GM23338 (cell line): ENCODE measurements at regions not wholly inside any gene's neighbourhood (a gene's known extent, or its start where the extent isn't known, plus 50 kb on each side); places are given as distances from the start of the nearest gene placed in this dataset.
A peak's percentile ranks its signal among the peaks of the same experiment; 100 is the strongest.

ENCODE experiments used
- ATAC-seq: fragments of 200-7000 bp; cut with Tn5 transposase; 3 replicates; pipeline ENCODE4 v1.9.1; 2020
- DNase-seq: peaks from one replicate; pipeline ENCODE4 v3.0.0-alpha.2; 2015; ENCODE audit warnings: low spot score
- H2AFZ ChIP-seq: fragments of 200-600 bp; sonication (generic); 2 replicates; pipeline ENCODE4 v1.8.0; 2016; ENCODE audit warnings: antibody characterized with exemption, mild to moderate bottlenecking, moderate library complexity
- H3F3A ChIP-seq: fragments of 200-600 bp; sonication (generic); replicated peaks from 2 replicates; pipeline ENCODE4 v1.8.0; 2017; ENCODE audit warnings: antibody characterized with exemption, mixed run types, low read depth
- H3K27ac ChIP-seq: fragments of 200-600 bp; sonication (generic); 2 replicates; pipeline ENCODE4 v1.6.1; 2016; ENCODE audit warnings: low read depth
- H3K27me3 ChIP-seq: fragments of 200-600 bp; sonication (generic); 2 replicates; pipeline ENCODE4 v1.8.0; 2016; ENCODE audit warnings: mild to moderate bottlenecking, mixed run types, moderate library complexity; ENCODE audit not compliant: insufficient read depth
- H3K36me3 ChIP-seq: fragments of 200-600 bp; sonication (generic); 2 replicates; pipeline ENCODE4 v1.8.0; 2016; ENCODE audit warnings: mild to moderate bottlenecking; ENCODE audit not compliant: insufficient read depth
- H3K4me1 ChIP-seq: fragments of 200-600 bp; sonication (generic); 2 replicates; pipeline ENCODE4 v1.8.0; 2016; ENCODE audit warnings: mild to moderate bottlenecking, moderate library complexity; ENCODE audit not compliant: insufficient read depth
- H3K4me2 ChIP-seq: fragments of 200-600 bp; sonication (generic); 2 replicates; pipeline ENCODE4 v1.7.1; 2017; ENCODE audit warnings: mixed run types
- H3K4me3 ChIP-seq: fragments of 200-600 bp; sonication (generic); 2 replicates; pipeline ENCODE4 v1.6.1; 2016; ENCODE audit warnings: mixed run types
- H3K79me2 ChIP-seq: fragments of 200-600 bp; sonication (generic); replicated peaks from 2 replicates; pipeline ENCODE4 v1.8.0; 2017; ENCODE audit warnings: mild to moderate bottlenecking; ENCODE audit not compliant: insufficient read depth
- H3K9me2 ChIP-seq: fragments of 200-600 bp; sonication (generic); 2 replicates; pipeline ENCODE4 v1.8.0; 2017; ENCODE audit not compliant: insufficient read depth
- H4K20me1 ChIP-seq: fragments of 200-600 bp; sonication (generic); replicated peaks from 2 replicates; pipeline ENCODE4 v1.8.0; 2017; ENCODE audit warnings: mild to moderate bottlenecking; ENCODE audit not compliant: insufficient read depth
- H3K27ac Mint-ChIP-seq: 2 replicates; pipeline ENCODE4 v1.8.0; 2020; ENCODE audit warnings: inconsistent platforms, mild to moderate bottlenecking, moderate library complexity, mixed read lengths
- H3K27me3 Mint-ChIP-seq: 3 replicates; pipeline ENCODE4 v1.8.0; 2022; ENCODE audit warnings: low read depth, mild to moderate bottlenecking, moderate library complexity, mixed read lengths, inconsistent platforms; ENCODE audit not compliant: insufficient read depth, poor library complexity
- H3K36me3 Mint-ChIP-seq: 3 replicates; pipeline ENCODE4 v1.8.0; 2021; ENCODE audit warnings: low read depth, mild to moderate bottlenecking, inconsistent platforms, moderate library complexity, mixed read lengths
- H3K4me1 Mint-ChIP-seq: 3 replicates; pipeline ENCODE4 v1.8.0; 2020; ENCODE audit warnings: mild to moderate bottlenecking, inconsistent platforms, mixed read lengths
- H3K4me3 Mint-ChIP-seq: 3 replicates; pipeline ENCODE4 v1.8.0; 2021; ENCODE audit warnings: moderate library complexity, mild to moderate bottlenecking, inconsistent platforms, mixed read lengths
- H3K9me3 Mint-ChIP-seq: 3 replicates; pipeline ENCODE4 v1.8.0; 2020; ENCODE audit warnings: moderate library complexity, mild to moderate bottlenecking, inconsistent platforms, mixed read lengths
- CREB1 ChIP-seq: fragments of 250-450 bp; sonication (Bioruptor Pico); IDR thresholded peaks from 2 replicates; pipeline ENCODE4 v1.5.0; 2020; ENCODE audit warnings: low read depth, mild to moderate bottlenecking, moderate library complexity
- EZH2 ChIP-seq: fragments of 200-600 bp; sonication (generic); IDR thresholded peaks from one replicate; pipeline ENCODE4 v1.8.0; 2017; ENCODE audit warnings: antibody characterized with exemption, mild to moderate bottlenecking, low read depth; ENCODE audit not compliant: unreplicated experiment
- EZH2phosphoT487 ChIP-seq: fragments of 200-600 bp; sonication (generic); IDR thresholded peaks from one replicate; pipeline ENCODE4 v1.8.1; 2018; ENCODE audit warnings: antibody characterized with exemption; ENCODE audit not compliant: unreplicated experiment
- NANOG ChIP-seq: IDR thresholded peaks from 2 replicates; pipeline ENCODE4 v1.6.1; 2016; ENCODE audit warnings: antibody characterized with exemption, borderline replicate concordance
- POLR2AphosphoS5 ChIP-seq: IDR thresholded peaks from 2 replicates; pipeline ENCODE4 v1.6.1; 2016; ENCODE audit warnings: antibody characterized with exemption, low read depth
- STAT1 ChIP-seq: IDR thresholded peaks from one replicate; pipeline ENCODE4 v1.6.1; 2016; ENCODE audit warnings: antibody characterized with exemption; ENCODE audit not compliant: unreplicated experiment
- ZNF114 ChIP-seq: fragments of 250-450 bp; sonication (Bioruptor Pico); IDR thresholded peaks from 2 replicates; pipeline ENCODE4 v1.5.0; 2020; ENCODE audit warnings: mild to moderate bottlenecking, moderate library complexity
- ZNF331 ChIP-seq: fragments of 250-450 bp; sonication (Bioruptor Pico); IDR thresholded peaks from 2 replicates; pipeline ENCODE4 v1.5.0; 2020; ENCODE audit warnings: low read depth, mild to moderate bottlenecking, moderate library complexity
- TF ChIP-seq, protein P1 (sequence below): IDR thresholded peaks from 2 replicates; pipeline ENCODE4 v1.6.1; 2016; ENCODE audit warnings: antibody characterized with exemption
- TF ChIP-seq, protein P2 (sequence below), 2 experiments: fragments of 200-600 bp in 1 of 2; sonication (generic) in 1 of 2; conservative IDR thresholded peaks; 2 replicates each; pipeline versions ENCODE4 v1.5.1 to v1.6.1; 2016 to 2017; ENCODE audit warnings: antibody characterized with exemption in 2 of 2, low read depth in 2 of 2, mild to moderate bottlenecking in 2 of 2, moderate library complexity in 1 of 2
- TF ChIP-seq, protein P3 (sequence below): fragments of 250-450 bp; sonication (Bioruptor Pico); IDR thresholded peaks from 2 replicates; pipeline ENCODE4 v1.5.0; 2020; ENCODE audit warnings: mild to moderate bottlenecking, moderate library complexity

DNA sequence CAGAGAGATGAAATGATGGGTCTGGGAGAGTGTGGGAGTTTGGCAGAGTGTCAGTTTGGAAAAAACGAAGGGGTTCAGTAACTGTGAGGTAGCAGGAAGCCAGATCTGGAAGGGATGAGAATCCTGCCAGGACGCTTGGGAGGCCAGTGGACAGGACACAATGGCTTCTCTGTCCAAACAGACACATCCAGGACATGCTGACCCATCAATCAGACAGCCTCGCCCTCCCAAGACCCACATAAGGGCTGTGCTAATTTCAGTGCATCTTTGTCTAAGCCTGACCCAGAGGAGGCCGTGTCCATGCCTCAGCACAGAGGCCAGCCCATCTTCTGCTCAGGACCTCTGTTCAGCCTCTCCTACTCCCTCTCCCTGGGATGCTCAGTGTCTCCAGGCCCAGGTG lies 576.5 kb upstream of the B3GAT1 start:
- no peak for TF ChIP-seq STAT1
- TF ChIP-seq, protein P1, sequence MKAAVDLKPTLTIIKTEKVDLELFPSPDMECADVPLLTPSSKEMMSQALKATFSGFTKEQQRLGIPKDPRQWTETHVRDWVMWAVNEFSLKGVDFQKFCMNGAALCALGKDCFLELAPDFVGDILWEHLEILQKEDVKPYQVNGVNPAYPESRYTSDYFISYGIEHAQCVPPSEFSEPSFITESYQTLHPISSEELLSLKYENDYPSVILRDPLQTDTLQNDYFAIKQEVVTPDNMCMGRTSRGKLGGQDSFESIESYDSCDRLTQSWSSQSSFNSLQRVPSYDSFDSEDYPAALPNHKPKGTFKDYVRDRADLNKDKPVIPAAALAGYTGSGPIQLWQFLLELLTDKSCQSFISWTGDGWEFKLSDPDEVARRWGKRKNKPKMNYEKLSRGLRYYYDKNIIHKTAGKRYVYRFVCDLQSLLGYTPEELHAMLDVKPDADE = no peak
- no peak for TF ChIP-seq EZH2phosphoT487
- no peak for TF ChIP-seq EZH2
- TF ChIP-seq CREB1 (CRISPR knock-in tag) = no peak
- no peak for TF ChIP-seq POLR2AphosphoS5
- TF ChIP-seq ZNF114 = no peak

DNA sequence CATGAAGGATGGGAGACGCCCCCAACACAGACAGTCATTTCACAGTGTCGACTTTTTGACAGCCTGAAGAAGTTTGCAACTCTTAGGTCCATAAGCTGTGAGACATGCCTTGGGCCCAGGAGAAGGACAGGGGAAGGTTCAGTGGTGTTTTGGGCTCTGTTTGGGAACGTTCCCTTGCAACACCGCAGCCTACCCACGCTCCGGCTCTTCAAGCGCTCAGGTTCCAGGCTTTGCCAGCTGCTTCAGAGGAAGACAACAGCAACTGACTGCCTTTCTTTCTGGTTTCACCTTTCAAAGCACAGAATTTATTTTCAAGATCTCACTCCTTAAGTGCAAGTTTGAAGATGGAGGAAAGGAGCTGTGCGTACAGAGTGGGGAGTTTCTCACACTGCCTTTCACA lies 575.8 kb upstream of the B3GAT1 start:
- H3K4me3 Mint-ChIP-seq = no peak overlapping the region
- H3K27ac Mint-ChIP-seq = peak overlapping the region; percentile 41; the same call in 1 of the 2 replicates
- TF ChIP-seq CREB1 (CRISPR knock-in tag) = no peak
- TF ChIP-seq NANOG = no peak
- TF ChIP-seq STAT1 = no peak
- TF ChIP-seq, protein P2, sequence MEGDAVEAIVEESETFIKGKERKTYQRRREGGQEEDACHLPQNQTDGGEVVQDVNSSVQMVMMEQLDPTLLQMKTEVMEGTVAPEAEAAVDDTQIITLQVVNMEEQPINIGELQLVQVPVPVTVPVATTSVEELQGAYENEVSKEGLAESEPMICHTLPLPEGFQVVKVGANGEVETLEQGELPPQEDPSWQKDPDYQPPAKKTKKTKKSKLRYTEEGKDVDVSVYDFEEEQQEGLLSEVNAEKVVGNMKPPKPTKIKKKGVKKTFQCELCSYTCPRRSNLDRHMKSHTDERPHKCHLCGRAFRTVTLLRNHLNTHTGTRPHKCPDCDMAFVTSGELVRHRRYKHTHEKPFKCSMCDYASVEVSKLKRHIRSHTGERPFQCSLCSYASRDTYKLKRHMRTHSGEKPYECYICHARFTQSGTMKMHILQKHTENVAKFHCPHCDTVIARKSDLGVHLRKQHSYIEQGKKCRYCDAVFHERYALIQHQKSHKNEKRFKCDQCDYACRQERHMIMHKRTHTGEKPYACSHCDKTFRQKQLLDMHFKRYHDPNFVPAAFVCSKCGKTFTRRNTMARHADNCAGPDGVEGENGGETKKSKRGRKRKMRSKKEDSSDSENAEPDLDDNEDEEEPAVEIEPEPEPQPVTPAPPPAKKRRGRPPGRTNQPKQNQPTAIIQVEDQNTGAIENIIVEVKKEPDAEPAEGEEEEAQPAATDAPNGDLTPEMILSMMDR (conservative IDR thresholded peaks at IDR 0.05; ENCODE audit: low read depth in 2 of 2) = no peak
- no peak for TF ChIP-seq ZNF114
- TF ChIP-seq POLR2AphosphoS5 = no peak
- no peak for TF ChIP-seq ZNF331 (CRISPR knock-in tag)
- TF ChIP-seq, protein P1 = no peak
- TF ChIP-seq, protein P3, sequence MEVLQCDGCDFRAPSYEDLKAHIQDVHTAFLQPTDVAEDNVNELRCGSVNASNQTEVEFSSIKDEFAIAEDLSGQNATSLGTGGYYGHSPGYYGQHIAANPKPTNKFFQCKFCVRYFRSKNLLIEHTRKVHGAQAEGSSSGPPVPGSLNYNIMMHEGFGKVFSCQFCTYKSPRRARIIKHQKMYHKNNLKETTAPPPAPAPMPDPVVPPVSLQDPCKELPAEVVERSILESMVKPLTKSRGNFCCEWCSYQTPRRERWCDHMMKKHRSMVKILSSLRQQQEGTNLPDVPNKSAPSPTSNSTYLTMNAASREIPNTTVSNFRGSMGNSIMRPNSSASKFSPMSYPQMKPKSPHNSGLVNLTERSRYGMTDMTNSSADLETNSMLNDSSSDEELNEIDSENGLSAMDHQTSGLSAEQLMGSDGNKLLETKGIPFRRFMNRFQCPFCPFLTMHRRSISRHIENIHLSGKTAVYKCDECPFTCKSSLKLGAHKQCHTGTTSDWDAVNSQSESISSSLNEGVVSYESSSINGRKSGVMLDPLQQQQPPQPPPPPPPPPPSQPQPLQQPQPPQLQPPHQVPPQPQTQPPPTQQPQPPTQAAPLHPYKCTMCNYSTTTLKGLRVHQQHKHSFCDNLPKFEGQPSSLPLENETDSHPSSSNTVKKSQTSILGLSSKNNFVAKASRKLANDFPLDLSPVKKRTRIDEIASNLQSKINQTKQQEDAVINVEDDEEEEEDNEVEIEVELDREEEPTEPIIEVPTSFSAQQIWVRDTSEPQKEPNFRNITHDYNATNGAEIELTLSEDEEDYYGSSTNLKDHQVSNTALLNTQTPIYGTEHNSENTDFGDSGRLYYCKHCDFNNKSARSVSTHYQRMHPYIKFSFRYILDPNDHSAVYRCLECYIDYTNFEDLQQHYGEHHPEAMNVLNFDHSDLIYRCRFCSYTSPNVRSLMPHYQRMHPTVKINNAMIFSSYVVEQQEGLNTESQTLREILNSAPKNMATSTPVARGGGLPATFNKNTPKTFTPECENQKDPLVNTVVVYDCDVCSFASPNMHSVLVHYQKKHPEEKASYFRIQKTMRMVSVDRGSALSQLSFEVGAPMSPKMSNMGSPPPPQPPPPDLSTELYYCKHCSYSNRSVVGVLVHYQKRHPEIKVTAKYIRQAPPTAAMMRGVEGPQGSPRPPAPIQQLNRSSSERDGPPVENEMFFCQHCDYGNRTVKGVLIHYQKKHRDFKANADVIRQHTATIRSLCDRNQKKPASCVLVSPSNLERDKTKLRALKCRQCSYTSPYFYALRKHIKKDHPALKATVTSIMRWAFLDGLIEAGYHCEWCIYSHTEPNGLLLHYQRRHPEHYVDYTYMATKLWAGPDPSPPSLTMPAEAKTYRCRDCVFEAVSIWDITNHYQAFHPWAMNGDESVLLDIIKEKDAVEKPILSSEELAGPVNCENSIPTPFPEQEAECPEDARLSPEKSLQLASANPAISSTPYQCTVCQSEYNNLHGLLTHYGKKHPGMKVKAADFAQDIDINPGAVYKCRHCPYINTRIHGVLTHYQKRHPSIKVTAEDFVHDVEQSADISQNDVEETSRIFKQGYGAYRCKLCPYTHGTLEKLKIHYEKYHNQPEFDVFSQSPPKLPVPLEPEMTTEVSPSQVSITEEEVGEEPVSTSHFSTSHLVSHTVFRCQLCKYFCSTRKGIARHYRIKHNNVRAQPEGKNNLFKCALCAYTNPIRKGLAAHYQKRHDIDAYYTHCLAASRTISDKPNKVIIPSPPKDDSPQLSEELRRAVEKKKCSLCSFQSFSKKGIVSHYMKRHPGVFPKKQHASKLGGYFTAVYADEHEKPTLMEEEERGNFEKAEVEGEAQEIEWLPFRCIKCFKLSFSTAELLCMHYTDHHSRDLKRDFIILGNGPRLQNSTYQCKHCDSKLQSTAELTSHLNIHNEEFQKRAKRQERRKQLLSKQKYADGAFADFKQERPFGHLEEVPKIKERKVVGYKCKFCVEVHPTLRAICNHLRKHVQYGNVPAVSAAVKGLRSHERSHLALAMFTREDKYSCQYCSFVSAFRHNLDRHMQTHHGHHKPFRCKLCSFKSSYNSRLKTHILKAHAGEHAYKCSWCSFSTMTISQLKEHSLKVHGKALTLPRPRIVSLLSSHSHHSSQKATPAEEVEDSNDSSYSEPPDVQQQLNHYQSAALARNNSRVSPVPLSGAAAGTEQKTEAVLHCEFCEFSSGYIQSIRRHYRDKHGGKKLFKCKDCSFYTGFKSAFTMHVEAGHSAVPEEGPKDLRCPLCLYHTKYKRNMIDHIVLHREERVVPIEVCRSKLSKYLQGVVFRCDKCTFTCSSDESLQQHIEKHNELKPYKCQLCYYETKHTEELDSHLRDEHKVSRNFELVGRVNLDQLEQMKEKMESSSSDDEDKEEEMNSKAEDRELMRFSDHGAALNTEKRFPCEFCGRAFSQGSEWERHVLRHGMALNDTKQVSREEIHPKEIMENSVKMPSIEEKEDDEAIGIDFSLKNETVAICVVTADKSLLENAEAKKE (CRISPR knock-in tag) = no peak
- no peak for TF ChIP-seq EZH2phosphoT487

More for the DNA sequence above, 576.5 kb upstream of the B3GAT1 start:
- H3K4me2 ChIP-seq = no peak overlapping the region
- H3K27ac Mint-ChIP-seq = peak overlapping the region; percentile 41; the same call in 1 of the 2 replicates
- no peaks in the 10 kb centered on the region for H3K79me2 ChIP-seq
- H4K20me1 ChIP-seq = no peaks in the 10 kb centered on the region
- peaks cover 57% of the 10 kb centered on the region for H3K4me1 Mint-ChIP-seq
- no peak overlapping the region; the same call in 1 of the 2 replicates for H3K27ac ChIP-seq
- no peaks in the 10 kb centered on the region for H3K9me3 Mint-ChIP-seq
- no peaks in the 10 kb centered on the region; the same call in 2 of the 3 replicates for H3K36me3 Mint-ChIP-seq
- no peaks in the 10 kb centered on the region for H3K27me3 Mint-ChIP-seq
- peaks cover 26% of the 10 kb centered on the region for H3K4me1 ChIP-seq
- DNase-seq = no peak
- no peaks in the 10 kb centered on the region for H3K27me3 ChIP-seq
- ATAC-seq = no peak
- H3K4me3 ChIP-seq = no peak overlapping the region
- H2AFZ ChIP-seq = no peak overlapping the region
- H3K36me3 ChIP-seq = no peaks in the 10 kb centered on the region
- no peak overlapping the region for H3K4me3 Mint-ChIP-seq
- H3K9me2 ChIP-seq = peaks cover 2% of the 10 kb centered on the region; the same call in 1 of the 2 replicates
- peaks cover 5% of the 10 kb centered on the region; the same call in 1 of the 2 replicates for H3F3A ChIP-seq

More for the DNA sequence above, 575.8 kb upstream of the B3GAT1 start:
- H3K4me1 Mint-ChIP-seq = peaks cover 53% of the 10 kb centered on the region
- ATAC-seq (no peak), DNase-seq (no peak)
- H3K27me3 ChIP-seq = no peaks in the 10 kb centered on the region
- no peaks in the 10 kb centered on the region for H4K20me1 ChIP-seq
- no peak overlapping the region for H3K27ac ChIP-seq
- H3K36me3 ChIP-seq = no peaks in the 10 kb centered on the region
- no peaks in the 10 kb centered on the region for H3K9me3 Mint-ChIP-seq
- H2AFZ ChIP-seq = no peak overlapping the region
- H3K36me3 Mint-ChIP-seq = no peaks in the 10 kb centered on the region; the same call in 2 of the 3 replicates
- H3K4me3 ChIP-seq = no peak overlapping the region
- peaks cover 5% of the 10 kb centered on the region; the same call in 1 of the 2 replicates for H3F3A ChIP-seq
- H3K9me2 ChIP-seq = peaks cover 2% of the 10 kb centered on the region; the same call in 1 of the 2 replicates
- no peaks in the 10 kb centered on the region for H3K27me3 Mint-ChIP-seq
- no peaks in the 10 kb centered on the region for H3K79me2 ChIP-seq
- peaks cover 19% of the 10 kb centered on the region for H3K4me1 ChIP-seq
- H3K4me2 ChIP-seq = no peak overlapping the region
